ENCODE measurements at regions not wholly inside any gene's neighbourhood (a gene's known extent, or its start where the extent isn't known, plus 50 kb on each side); places are given as distances from the start of the nearest gene placed in this dataset.

- no peak for TF ChIP-seq EZH2 (IDR thresholded peaks at IDR 0.05; ENCODE audit: borderline replicate concordance, low read depth, low read length, severe bottlenecking)
- no peak for TF ChIP-seq CTCF (IDR thresholded peaks at IDR 0.05; ENCODE audit: borderline replicate concordance, extremely low read depth, low read length, poor library complexity, severe bottlenecking)
- H3K27me3 ChIP-seq (ENCODE audit: insufficient read depth, low read length, poor library complexity), result no peaks in the 10 kb centered on the region
- H3K36me3 ChIP-seq (ENCODE audit: insufficient read depth, low read length), result no peaks in the 10 kb centered on the region
- H2AFZ ChIP-seq (ENCODE audit: low read depth, low read length), result no peak overlapping the region
- no peak overlapping the region for H3K27ac ChIP-seq (ENCODE audit: low read length)
- H3K9me3 ChIP-seq (ENCODE audit: insufficient read depth, low read length, severe bottlenecking), result no peaks in the 10 kb centered on the region
- no peaks in the 10 kb centered on the region for H3K4me1 ChIP-seq (ENCODE audit: insufficient read depth, low read length)
- ATAC-seq (ENCODE audit: insufficient read depth, low read depth) (no peak), DNase-seq (no peak)
- H3K4me2 ChIP-seq (ENCODE audit: insufficient read depth, low read length), result no peak overlapping the region
- no peak overlapping the region for H3K4me3 ChIP-seq (ENCODE audit: low read depth in 1 of 2, low read length in 2 of 2)
- H4K20me1 ChIP-seq (ENCODE audit: insufficient read depth, low read length), result no peaks in the 10 kb centered on the region
- H3K79me2 ChIP-seq (ENCODE audit: insufficient read depth, low read length), result no peaks in the 10 kb centered on the region
- H3K9ac ChIP-seq (ENCODE audit: low read depth, low read length), result no peak overlapping the region
Observed at GRCh38 chr4:36547383-36547782, 266.0 kb downstream of the DTHD1 start.

- Histone ChIP-seq H3K27me3 (ENCODE audit: insufficient read depth, low read length, poor library complexity) (no peaks in the 10 kb centered on the region), H3K9me3 (ENCODE audit: insufficient read depth, low read length, severe bottlenecking) (no peaks in the 10 kb centered on the region), H3K4me3 (ENCODE audit: low read depth in 1 of 2, low read length in 2 of 2) (no peak overlapping the region), H2AFZ (ENCODE audit: low read depth, low read length) (no peak overlapping the region), H3K4me2 (ENCODE audit: insufficient read depth, low read length) (no peak overlapping the region), H3K79me2 (ENCODE audit: insufficient read depth, low read length) (no peaks in the 10 kb centered on the region), H3K4me1 (ENCODE audit: insufficient read depth, low read length) (no peaks in the 10 kb centered on the region), H3K9ac (ENCODE audit: low read depth, low read length) (no peak overlapping the region), H3K27ac (ENCODE audit: low read length) (no peak overlapping the region), H3K36me3 (ENCODE audit: insufficient read depth, low read length) (no peaks in the 10 kb centered on the region), H4K20me1 (ENCODE audit: insufficient read depth, low read length) (no peaks in the 10 kb centered on the region)
- DNase-seq (no peak), ATAC-seq (ENCODE audit: insufficient read depth, low read depth) (no peak)
- TF ChIP-seq CTCF (IDR thresholded peaks at IDR 0.05; ENCODE audit: borderline replicate concordance, extremely low read depth, low read length, poor library complexity, severe bottlenecking) (no peak), EZH2 (IDR thresholded peaks at IDR 0.05; ENCODE audit: borderline replicate concordance, low read depth, low read length, severe bottlenecking) (no peak)
Observed at GRCh38 chr4:36549252-36549651, 267.8 kb downstream of the DTHD1 start.

- TF ChIP-seq CTCF (IDR thresholded peaks at IDR 0.05; ENCODE audit: borderline replicate concordance, extremely low read depth, low read length, poor library complexity, severe bottlenecking) (no peak), EZH2 (IDR thresholded peaks at IDR 0.05; ENCODE audit: borderline replicate concordance, low read depth, low read length, severe bottlenecking) (no peak)
- no peak for ATAC-seq (ENCODE audit: insufficient read depth, low read depth)
- Histone ChIP-seq H3K4me2 (ENCODE audit: insufficient read depth, low read length) (no peak overlapping the region), H3K9me3 (ENCODE audit: insufficient read depth, low read length, severe bottlenecking) (no peaks in the 10 kb centered on the region), H4K20me1 (ENCODE audit: insufficient read depth, low read length) (no peaks in the 10 kb centered on the region), H3K27ac (ENCODE audit: low read length) (no peak overlapping the region), H3K27me3 (ENCODE audit: insufficient read depth, low read length, poor library complexity) (no peaks in the 10 kb centered on the region), H3K4me1 (ENCODE audit: insufficient read depth, low read length) (no peaks in the 10 kb centered on the region), H3K79me2 (ENCODE audit: insufficient read depth, low read length) (no peaks in the 10 kb centered on the region), H3K9ac (ENCODE audit: low read depth, low read length) (no peak overlapping the region), H3K4me3 (ENCODE audit: low read depth in 1 of 2, low read length in 2 of 2) (no peak overlapping the region), H2AFZ (ENCODE audit: low read depth, low read length) (no peak overlapping the region), H3K36me3 (ENCODE audit: insufficient read depth, low read length) (no peaks in the 10 kb centered on the region)
- DNase-seq, result no peak
Observed at GRCh38 chr4:36549992-36550391, 268.6 kb downstream of the DTHD1 start.

GRCh38 chr4:36551697-36552214, 270.3 kb downstream of the DTHD1 start:
- Histone ChIP-seq H2AFZ (ENCODE audit: low read depth, low read length) (no peak overlapping the region), H3K36me3 (ENCODE audit: insufficient read depth, low read length) (no peaks in the 10 kb centered on the region), H3K9me3 (ENCODE audit: insufficient read depth, low read length, severe bottlenecking) (no peaks in the 10 kb centered on the region), H3K9ac (ENCODE audit: low read depth, low read length) (no peak overlapping the region), H4K20me1 (ENCODE audit: insufficient read depth, low read length) (no peaks in the 10 kb centered on the region), H3K27me3 (ENCODE audit: insufficient read depth, low read length, poor library complexity) (no peaks in the 10 kb centered on the region), H3K4me2 (ENCODE audit: insufficient read depth, low read length) (no peak overlapping the region), H3K4me1 (ENCODE audit: insufficient read depth, low read length) (no peaks in the 10 kb centered on the region), H3K27ac (ENCODE audit: low read length) (no peak overlapping the region), H3K4me3 (ENCODE audit: low read depth in 1 of 2, low read length in 2 of 2) (no peak overlapping the region), H3K79me2 (ENCODE audit: insufficient read depth, low read length) (no peaks in the 10 kb centered on the region)
- DNase-seq (no peak), ATAC-seq (ENCODE audit: insufficient read depth, low read depth) (peak; percentile 52; the same call in 2 of the 3 replicates)
- TF ChIP-seq CTCF (IDR thresholded peaks at IDR 0.05; ENCODE audit: borderline replicate concordance, extremely low read depth, low read length, poor library complexity, severe bottlenecking) (no peak), EZH2 (IDR thresholded peaks at IDR 0.05; ENCODE audit: borderline replicate concordance, low read depth, low read length, severe bottlenecking) (no peak)
